ENCODE measurements at regions not wholly inside any gene's neighbourhood (a gene's known extent, or its start where the extent isn't known, plus 50 kb on each side); places are given as distances from the start of the nearest gene placed in this dataset.

DNA sequence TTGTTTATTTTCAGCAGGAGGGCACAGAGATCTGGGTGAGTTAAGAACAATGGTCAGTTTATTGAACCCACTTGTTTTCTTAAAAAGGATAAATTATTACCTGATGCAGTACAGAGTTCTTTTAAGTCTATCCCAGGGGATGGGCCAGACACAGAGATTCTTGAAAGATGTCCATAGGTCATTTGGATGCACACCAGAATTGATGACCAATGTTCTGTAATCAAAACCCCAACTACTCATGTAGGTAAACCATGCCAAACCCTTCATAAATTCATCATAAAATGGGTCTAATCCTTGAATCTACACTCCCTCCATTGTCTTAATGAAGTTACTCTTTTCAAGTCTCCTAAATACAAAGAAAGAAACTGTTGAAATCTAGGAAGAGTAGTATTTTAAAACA is 273.0 kb upstream of the COL8A1 start:
- DNase-seq = no peak

DNA sequence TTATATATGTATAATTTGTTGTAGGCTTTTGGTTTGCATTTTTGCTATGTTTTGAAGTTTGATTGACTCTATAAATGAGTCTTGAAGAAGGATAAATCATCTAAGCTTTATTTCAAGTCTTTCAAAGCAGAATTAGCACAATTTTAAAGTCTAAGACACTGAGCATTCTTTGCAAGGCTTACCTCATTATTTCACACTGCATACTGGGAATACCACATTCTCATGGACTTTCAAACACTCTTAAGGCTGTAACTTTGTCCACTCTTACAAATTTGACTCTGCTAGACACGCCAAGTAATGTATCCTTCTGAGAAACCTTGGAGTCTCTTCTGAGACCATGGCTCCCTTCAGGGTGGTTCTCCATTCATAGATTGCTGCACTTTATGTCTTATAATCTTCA is 281.3 kb upstream of the COL8A1 start:
- no peak for DNase-seq

DNA sequence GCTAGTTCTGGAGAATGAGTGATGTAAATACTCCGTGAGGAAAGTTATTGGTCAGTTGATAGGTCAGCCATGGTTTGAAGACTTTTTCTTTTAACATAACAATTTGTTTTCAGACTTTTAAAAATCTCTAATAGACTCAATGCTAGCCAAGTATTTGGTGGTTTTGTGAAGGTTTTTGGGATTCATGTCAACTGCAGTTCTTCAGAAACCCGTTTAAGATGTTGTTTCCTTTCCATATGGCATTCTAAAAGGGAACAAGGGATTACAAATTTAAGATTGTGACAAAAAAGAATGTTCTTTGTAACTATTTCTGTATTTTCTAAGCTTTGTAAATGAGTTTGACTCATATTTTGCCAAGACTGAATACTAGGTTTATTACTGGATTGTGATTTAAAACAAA is 281.7 kb upstream of the COL8A1 start:
- no peak for DNase-seq

DNA sequence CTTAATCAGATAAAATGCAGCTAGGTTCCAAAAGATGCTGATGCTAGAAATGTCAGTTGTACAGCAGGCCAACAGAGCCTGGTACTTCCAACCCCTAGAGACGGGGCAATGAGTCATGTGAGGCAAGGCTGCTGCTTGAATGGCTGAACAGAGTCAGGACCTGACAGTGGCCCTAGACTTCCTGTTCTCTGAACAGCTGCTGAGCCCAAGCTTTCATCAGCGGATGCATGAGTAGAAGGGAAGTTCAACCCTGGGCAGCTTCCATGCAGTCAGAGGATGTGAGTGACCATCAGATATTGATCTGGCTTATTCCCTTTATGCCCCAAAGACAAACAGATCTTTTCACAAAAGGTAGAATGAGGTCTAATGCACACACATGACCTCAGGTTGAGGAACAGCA is 282.9 kb upstream of the COL8A1 start:
- DNase-seq = no peak

- no peak for DNase-seq
These were observed 285.6 kb upstream of the COL8A1 start for GRCh38 chr3:99352811-99353210.

DNA sequence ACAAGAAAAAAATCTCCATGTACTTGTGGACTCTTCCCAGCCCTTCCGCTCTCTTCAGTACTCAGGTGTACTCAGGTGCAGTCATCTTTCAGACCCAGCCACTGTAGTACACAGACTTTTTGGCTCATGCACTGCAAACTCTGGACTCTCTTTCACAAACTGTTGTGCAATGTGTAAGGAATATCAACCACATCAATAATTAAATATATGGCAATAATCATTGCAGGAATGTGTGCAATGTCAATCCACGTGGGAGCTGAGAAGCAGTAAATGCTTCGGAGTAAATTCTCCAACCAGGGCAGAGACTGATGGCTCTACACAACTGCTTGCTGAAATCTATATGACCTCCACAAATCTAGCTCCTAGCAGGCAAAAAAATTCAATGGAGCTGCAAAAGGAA is 287.3 kb upstream of the COL8A1 start:
- DNase-seq = no peak

DNA sequence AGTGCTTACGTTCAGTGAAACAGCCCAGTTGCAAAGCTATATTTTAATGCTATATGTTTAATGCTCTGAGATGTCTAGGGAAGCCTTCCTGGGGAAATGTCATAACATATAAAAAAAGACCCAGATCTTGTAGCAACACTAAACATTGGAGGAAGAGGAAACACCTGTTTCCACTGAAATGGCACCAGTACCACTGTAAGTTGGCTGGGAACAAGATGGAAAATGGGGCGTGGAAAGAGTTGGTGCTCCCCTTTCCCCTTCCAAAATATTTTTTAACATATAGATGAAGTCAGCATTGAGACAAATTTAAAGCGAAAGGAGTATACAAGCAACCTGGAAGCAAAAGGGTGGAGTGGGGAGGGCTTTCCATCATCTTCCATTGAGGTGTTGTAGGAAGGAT is 289.9 kb upstream of the COL8A1 start:
- DNase-seq = no peak

DNA sequence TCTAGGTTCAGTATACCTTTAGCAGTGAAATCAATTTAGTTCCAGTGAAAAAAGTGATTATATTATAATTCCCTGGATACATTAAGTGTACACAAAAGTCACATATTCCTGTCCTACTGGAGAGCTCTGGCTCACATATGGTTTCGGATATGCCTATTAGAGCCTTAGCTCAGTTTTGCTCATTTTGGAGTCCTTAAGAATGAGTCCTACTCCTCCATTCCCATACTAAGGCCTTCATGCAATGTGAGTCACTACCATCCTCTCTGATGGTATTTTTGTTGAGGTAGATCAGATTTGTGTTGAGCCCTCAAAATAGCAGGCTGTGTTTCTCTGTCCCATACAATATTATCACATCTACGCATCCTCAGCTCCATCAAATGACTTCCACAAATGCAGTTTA is 294.2 kb upstream of the COL8A1 start:
- no peak for DNase-seq

GRCh38 chr3:99342383-99342782 is 296.0 kb upstream of the COL8A1 start:
- no peak for DNase-seq

DNA sequence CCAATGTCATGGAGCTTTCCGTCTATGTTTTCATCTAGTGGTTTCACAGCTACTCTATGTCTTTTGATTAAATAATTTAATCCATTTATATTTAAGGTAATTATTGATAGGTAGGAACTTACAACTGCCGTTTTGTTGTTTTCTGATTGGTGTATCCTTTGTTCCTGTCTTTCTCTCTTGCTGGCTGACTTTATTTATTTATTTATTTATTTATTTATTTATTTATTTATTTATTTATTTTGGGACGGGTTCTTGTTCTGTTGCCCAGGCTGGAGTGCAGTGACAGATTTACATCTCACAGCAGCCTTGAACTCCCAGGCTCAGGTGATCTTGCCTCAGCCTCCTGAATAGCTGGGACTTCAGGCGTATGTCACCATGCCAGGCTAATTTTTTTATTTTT is 299.2 kb upstream of the COL8A1 start:
- DNase-seq = no peak

- DNase-seq = no peak
These were observed 305.7 kb upstream of the COL8A1 start for GRCh38 chr3:99332718-99333117.

DNA sequence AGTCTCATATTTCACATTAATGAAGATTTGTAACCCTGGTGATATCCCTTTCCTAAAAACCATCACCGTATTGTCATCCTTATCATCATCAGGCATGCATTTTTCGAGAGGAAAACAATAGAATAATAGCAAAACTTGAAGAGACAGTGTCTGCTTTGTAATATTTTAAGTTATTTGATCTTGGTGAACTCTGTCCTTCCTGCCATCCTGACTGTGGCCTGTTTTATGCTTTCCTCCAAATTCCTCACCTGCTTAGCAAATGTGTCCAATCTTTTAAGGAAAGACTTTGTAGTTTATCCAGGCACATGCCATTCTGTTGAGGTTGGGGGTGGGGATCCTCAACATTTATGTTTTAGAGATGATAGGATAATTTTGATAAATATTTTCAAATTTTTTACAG is 306.1 kb upstream of the COL8A1 start:
- DNase-seq = no peak

DNA sequence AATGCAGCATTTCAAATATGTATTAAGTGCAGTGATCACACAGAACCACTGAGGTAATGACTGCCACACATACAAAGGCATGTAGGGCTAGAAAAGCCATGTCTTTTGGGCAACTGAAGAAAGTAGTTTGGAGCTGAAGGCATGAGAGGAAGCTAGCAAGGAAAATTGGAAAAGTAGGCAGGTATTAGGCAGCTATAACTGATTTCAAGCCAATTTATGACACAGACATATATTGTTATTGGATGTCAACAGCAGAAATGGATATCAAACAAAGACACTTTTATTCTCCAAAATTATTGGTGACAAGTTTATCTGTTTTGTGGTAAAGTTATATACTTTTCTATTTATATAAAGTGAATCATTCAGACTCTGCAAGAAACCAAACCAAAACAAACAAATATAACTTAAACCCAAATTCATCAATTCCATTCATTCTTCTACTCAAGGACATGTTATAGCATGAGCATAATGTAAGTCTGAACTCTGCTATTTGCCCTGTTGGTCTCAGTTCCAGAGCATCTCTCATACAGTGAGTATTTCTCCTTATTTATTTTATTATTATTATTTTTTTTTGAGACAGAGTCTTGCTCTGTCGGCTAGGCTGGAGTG is 307.4 kb upstream of the COL8A1 start:
- DNase-seq = no peak

GRCh38 chr3:99330281-99330680 is 308.1 kb upstream of the COL8A1 start:
- DNase-seq = no peak

DNA sequence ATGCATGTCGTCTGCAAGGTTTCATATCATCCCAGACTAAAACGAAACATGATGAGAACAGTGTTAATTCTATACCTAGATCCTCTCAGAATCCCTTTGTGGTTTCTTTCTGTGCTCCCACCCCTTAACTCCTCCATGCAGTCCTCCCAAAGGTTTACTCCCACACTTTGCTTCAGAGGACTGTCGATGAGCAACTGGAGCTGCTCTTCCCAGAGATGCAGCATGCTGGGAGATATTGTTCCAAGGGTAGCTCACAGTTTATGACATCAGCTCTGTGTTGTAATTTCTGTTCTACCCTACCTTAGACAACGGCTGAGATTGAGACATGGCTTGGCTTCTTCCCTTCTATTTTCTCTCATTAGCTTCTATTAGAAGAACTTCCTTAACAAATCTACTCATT is 313.0 kb upstream of the COL8A1 start:
- DNase-seq = no peak

DNA sequence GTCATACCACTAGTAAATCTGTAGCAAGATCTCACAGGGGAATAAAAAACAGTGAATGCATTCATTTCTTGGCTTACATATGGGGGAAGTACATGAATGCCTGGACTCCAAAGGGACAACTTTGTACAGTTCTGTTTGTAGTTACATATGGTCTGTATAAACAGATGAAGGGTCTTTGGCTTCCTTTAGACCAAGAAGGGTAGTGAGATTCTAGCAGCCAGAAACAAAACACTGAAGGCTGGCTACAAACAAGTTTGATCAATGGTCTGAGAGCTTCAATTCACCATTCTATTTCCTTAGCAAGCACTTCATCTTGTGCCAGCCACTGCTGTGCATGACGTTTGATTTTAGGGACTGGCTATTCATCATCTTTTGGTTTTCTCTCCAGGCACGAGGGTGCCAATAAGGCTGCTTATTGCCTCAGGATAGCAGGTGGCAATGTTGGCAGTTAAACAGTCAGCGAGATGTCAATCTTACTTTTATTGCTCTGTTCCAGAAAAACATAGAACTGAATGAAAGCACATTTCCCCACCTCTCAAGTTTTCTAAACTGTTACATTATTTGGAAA is 313.7 kb upstream of the COL8A1 start:
- DNase-seq = no peak

DNA sequence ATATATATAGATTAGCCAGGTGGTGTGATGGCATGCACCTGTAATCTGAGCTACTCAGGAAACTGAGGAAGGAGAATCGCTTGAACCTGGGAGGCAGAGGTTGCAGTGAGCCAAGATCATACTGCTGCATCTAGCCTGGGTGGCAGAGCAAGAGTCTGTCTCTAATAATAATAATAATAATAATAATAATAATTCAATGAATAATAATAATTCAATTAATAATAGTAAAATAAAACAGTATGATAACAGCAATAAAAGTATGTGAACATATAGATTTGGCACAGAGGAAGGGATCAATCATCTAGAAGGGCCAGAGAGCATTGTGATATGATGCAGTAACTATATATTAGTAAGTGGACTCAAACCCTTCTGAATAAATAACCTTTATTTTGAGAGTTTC is 314.5 kb upstream of the COL8A1 start:
- no peak for DNase-seq

- DNase-seq = no peak
These were observed 315.8 kb upstream of the COL8A1 start for GRCh38 chr3:99322551-99322950.

- DNase-seq = no peak
These were observed 317.1 kb upstream of the COL8A1 start for GRCh38 chr3:99321261-99321660.

- no peak for DNase-seq
These were observed 318.4 kb upstream of the COL8A1 start for GRCh38 chr3:99319961-99320360.

GRCh38 chr3:99319450-99319849 is 318.9 kb upstream of the COL8A1 start:
- DNase-seq = no peak

GRCh38 chr3:99317201-99317600 is 321.2 kb upstream of the COL8A1 start:
- no peak for DNase-seq

DNA sequence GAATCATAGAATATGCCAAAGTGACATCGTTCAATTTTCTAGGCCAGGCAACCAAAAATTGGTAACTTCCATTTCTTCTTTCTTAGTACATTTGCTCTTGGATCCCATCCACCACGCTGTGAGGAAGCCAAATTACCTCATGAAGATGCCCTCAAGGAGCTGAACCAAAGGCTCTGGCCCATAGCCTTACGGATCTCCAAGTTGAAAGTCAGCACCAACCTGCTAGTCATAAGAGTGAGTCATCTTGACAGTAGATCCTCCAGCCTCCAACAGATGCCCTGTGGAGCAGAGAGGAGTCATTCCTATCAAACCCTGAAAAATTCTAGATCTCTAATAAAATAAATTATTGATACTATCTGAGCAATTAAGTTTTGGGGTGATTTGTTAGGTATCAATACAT is 322.5 kb upstream of the COL8A1 start:
- DNase-seq = no peak

DNA sequence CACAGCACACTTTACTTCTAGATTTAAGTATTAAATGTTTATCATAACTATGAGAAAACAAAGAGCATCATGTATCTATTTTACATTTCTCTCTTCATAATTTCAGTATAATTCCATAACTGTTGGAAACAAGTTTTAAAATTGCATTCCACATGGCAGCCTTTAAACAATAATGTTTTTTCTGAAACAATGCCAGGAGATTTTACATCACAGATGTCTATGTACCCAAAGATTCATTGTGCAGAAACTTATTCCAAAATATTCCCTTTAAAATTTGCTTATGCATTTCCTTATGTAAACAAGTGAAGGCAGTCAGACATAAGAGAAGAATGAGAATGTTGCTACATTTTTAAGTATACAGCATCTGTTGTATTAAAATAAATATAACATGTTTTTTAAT is 324.9 kb upstream of the COL8A1 start:
- no peak for DNase-seq

- DNase-seq = no peak
These were observed 339.7 kb upstream of the COL8A1 start for GRCh38 chr3:99298661-99299060.

GRCh38 chr3:99295836-99296235 is 342.6 kb upstream of the COL8A1 start:
- no peak for DNase-seq
